Gastroesophageal sphincter (tissue), 4 donors: ENCODE measurements at regions not wholly inside any gene's neighbourhood (a gene's known extent, or its start where the extent isn't known, plus 50 kb on each side); places are given as distances from the start of the nearest gene placed in this dataset.
A peak's percentile ranks its signal among the peaks of the same experiment; 100 is the strongest.

Source experiments
- ATAC-seq: fragments of 150-250 bp; one replicate; pipeline ENCODE4 v1.9.1; 2016; ENCODE audit warnings: mild to moderate bottlenecking, moderate library complexity
- H3K27ac ChIP-seq, 4 donors: fragments of 200-600 bp; sonication (generic) in 3 of 4; 1 replicate in 3 of 4; 2 replicates in 1 of 4; pipeline ENCODE4 v1.5.1; 2016 to 2019
- H3K27me3 ChIP-seq: fragments of 200-600 bp; sonication (generic); one replicate; pipeline ENCODE4 v1.5.1; 2019
- H3K36me3 ChIP-seq, 2 donors: fragments of 200-600 bp; sonication (generic); one replicate each; pipeline ENCODE4 v1.5.1; 2019; ENCODE audit warnings: control low read depth in 1 of 2
- H3K4me1 ChIP-seq, 3 donors: fragments of 200-600 bp; sonication (generic); 1 replicate in 2 of 3; 2 replicates in 1 of 3; pipeline ENCODE4 v1.5.1; 2016 to 2019; ENCODE audit warnings: control low read depth in 2 of 3
- H3K4me3 ChIP-seq, 2 donors: fragments of 200-600 bp; sonication (generic); one replicate each; pipeline ENCODE4 v1.5.1; 2019; ENCODE audit warnings: mild to moderate bottlenecking in 1 of 2, moderate library complexity in 1 of 2
- H3K9me3 ChIP-seq, 3 donors: fragments of 200-600 bp; sonication (generic); one replicate each; pipeline ENCODE4 v1.5.1; 2017 to 2019; ENCODE audit warnings: control low read depth in 2 of 3
- CTCF ChIP-seq, 4 experiments: fragments of 200-600 bp in 2 of 4; fragments of 450-650 bp in 2 of 4; sonication (generic) in 1 of 4; IDR thresholded peaks; one replicate each; pipeline ENCODE4 v1.5.1; 2017 to 2019; ENCODE audit warnings: antibody characterized with exemption in 4 of 4, mild to moderate bottlenecking in 2 of 4, moderate library complexity in 2 of 4
- EP300 ChIP-seq: sonication (generic); formaldehyde crosslinking; IDR thresholded peaks from one replicate; pipeline ENCODE4 v1.6.1; 2017; ENCODE audit warnings: antibody characterized with exemption, mild to moderate bottlenecking
- POLR2A ChIP-seq, 2 donors: fragments of 450-650 bp; IDR thresholded peaks; one replicate each; pipeline ENCODE4 v1.6.1; 2017; ENCODE audit warnings: antibody characterized with exemption in 2 of 2, mild to moderate bottlenecking in 2 of 2, moderate library complexity in 1 of 2
- POLR2AphosphoS5 ChIP-seq: sonication (generic); formaldehyde crosslinking; IDR thresholded peaks from one replicate; pipeline ENCODE4 v1.6.1; 2017; ENCODE audit warnings: antibody characterized with exemption
- WGBS, 2 donors: methylation state at CpG; one replicate each; pipeline ENCODE4 v1.1.5; 2018; ENCODE audit warnings: low coverage in 1 of 2; 5-methylcytosine and 5-hydroxymethylcytosine counted together

GRCh38 chr15:62474021-62474770 lies 309.1 kb upstream of the C2CD4B start:
- no peak overlapping the region for H3K4me3 ChIP-seq
- H3K9me3 ChIP-seq: no peaks in the 10 kb centered on the region
- no peaks in the 10 kb centered on the region for H3K27me3 ChIP-seq
- no peak for ATAC-seq
- peak overlapping the region in 1 of 4 donors; percentile 38 for H3K27ac ChIP-seq
- H3K4me1 ChIP-seq: peaks cover 0 to 66% (median 17%) of the 10 kb centered on the region in 3 donors
- no peaks in the 10 kb centered on the region for H3K36me3 ChIP-seq
- 67 to 69% methylated on average over 3 to 9 of the region's 9 CpGs for WGBS, 2 donors
- TF ChIP-seq CTCF (IDR thresholded peaks at IDR 0.05): no peak
- no peak for TF ChIP-seq EP300
- TF ChIP-seq POLR2AphosphoS5: no peak
- TF ChIP-seq POLR2A (IDR thresholded peaks at IDR 0.05): no peak

DNA sequence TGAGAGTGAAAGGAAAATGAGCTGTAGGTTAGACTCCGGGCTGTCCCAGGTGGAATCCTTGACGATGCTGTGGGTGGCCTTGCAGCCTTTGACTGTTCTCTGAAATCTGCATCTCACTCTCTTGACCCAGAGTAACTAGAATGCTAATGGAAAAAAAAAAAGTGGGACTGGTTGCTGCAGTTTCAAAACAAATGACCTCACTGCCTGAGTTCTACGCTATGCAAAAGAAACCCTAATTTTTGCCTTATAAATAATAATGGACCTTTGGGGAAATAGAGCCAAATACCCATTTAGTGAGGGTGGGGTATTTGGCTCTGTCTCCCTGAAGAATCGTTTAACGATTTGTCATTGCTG lies 309.7 kb upstream of the C2CD4B start:
- peak; percentile 14 for ATAC-seq
- no peaks in the 10 kb centered on the region for H3K36me3 ChIP-seq
- no peaks in the 10 kb centered on the region for H3K9me3 ChIP-seq
- peaks cover 0 to 60% (median 17%) of the 10 kb centered on the region in 3 donors for H3K4me1 ChIP-seq
- no peak overlapping the region for H3K4me3 ChIP-seq
- 13 to 68% methylated on average over 3 to 5 of the region's 5 CpGs for whole genome bisulfite sequencing, 2 donors
- TF ChIP-seq POLR2AphosphoS5 (peak; percentile 67), EP300 (no peak)
- no peaks in the 10 kb centered on the region for H3K27me3 ChIP-seq
- H3K27ac ChIP-seq: peak overlapping the region in 1 of 4 donors; percentile 38

- Histone ChIP-seq H3K27me3 (no peaks in the 10 kb centered on the region), H3K4me1 (peaks cover 0 to 52% (median 17%) of the 10 kb centered on the region in 3 donors), H3K4me3 (no peak overlapping the region), H3K36me3 (no peaks in the 10 kb centered on the region), H3K27ac (peak overlapping the region in 2 of 4 donors; percentile 1 to 21), H3K9me3 (no peaks in the 10 kb centered on the region)
- TF ChIP-seq POLR2AphosphoS5 (peak; percentile 74), EP300 (no peak)
- 30 to 40% methylated on average over 2 of the region's 2 CpGs for WGBS, 2 donors
- no peak for ATAC-seq
Measured at GRCh38 chr15:62475591-62475990, 310.5 kb upstream of the C2CD4B start.

GRCh38 chr15:62476163-62476562 lies 311.1 kb upstream of the C2CD4B start:
- Histone ChIP-seq H3K27me3 (no peaks in the 10 kb centered on the region), H3K4me3 (no peak overlapping the region), H3K36me3 (no peaks in the 10 kb centered on the region), H3K27ac (peak overlapping the region in 2 of 4 donors; percentile 1 to 21), H3K9me3 (no peaks in the 10 kb centered on the region), H3K4me1 (peaks cover 0 to 46% (median 14%) of the 10 kb centered on the region in 3 donors)
- no peak for ATAC-seq
- no peak for TF ChIP-seq POLR2A (IDR thresholded peaks at IDR 0.05)
- no peak for TF ChIP-seq EP300
- WGBS, 2 donors: 100% methylated on average over 1 of the region's 9 CpGs; no CpG with 5 or more reads in 1 of the 2 donors

DNA sequence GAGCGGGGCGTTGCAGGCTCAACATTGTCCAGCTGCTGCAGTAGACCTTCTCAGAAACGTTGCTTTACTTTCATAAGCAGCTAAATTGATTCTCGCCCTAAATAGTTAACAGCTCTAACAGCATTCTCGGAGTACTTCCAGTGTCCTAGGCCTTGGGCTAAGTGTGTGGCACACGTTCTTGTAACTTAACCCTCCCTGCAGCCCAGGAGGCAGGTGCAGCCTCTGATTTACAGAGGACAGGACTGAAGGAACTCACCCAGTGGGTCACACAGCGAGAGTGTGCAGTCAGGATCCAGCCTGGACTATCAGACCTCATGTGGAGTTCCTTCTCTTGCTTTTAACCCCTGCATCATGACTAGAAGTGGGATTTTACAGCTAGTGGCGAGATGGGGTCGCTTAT lies 312.8 kb upstream of the C2CD4B start:
- H3K27me3 ChIP-seq: no peaks in the 10 kb centered on the region
- no peak for ATAC-seq
- no peak overlapping the region for H3K4me3 ChIP-seq
- no peak overlapping the region for H3K27ac ChIP-seq
- H3K36me3 ChIP-seq: no peaks in the 10 kb centered on the region
- no peaks in the 10 kb centered on the region for H3K9me3 ChIP-seq
- peaks cover 0 to 45% (median 9%) of the 10 kb centered on the region in 3 donors for H3K4me1 ChIP-seq
- TF ChIP-seq EP300: no peak
- no peak for TF ChIP-seq POLR2AphosphoS5
- 86 to 89% methylated on average over 3 to 4 of the region's 9 CpGs for WGBS, 2 donors

DNA sequence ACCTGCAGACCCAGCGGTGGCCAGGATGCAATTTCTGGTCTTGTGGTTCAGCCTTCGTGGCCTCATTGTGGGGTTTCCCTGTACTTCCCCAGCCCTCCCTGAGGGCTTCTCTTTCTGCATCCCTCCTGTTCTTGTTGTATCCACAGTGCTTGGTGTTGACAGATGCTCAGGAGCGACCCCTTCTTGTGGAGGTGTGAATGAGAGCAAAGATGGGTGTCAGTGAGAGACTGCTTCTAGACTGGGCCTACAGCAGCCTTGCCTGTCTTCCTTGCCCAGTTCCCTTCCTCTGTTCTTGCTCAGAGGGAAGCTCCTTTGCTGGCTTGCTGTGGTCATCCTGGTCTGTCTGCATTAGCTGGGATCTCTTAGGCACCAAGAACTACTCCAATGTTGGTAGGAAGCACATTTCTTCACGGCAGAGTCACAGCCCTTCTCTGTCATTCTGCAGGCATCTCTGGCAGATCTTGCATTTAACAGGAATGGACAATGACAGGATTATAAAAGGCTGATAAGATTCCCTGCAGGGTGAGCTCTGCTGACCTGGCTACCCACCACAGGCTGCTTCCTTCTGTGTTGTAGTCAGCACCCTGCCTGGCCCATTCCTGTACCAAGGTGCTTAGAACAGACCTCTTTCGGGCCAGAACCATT lies 317.8 kb upstream of the C2CD4B start:
- Histone ChIP-seq H3K27ac (no peak overlapping the region), H3K4me1 (peaks cover 0 to 19% (median 0%) of the 10 kb centered on the region in 3 donors), H3K9me3 (no peaks in the 10 kb centered on the region), H3K27me3 (no peaks in the 10 kb centered on the region), H3K36me3 (no peaks in the 10 kb centered on the region), H3K4me3 (no peak overlapping the region)
- 80 to 86% methylated on average over 4 to 5 of the region's 5 CpGs for WGBS, 2 donors
- ATAC-seq: no peak
- TF ChIP-seq CTCF (IDR thresholded peaks at IDR 0.05) (no peak), EP300 (no peak), POLR2A (IDR thresholded peaks at IDR 0.05) (no peak)

- Histone ChIP-seq H3K27ac (no peak overlapping the region), H3K4me3 (no peak overlapping the region), H3K9me3 (no peaks in the 10 kb centered on the region), H3K4me1 (peaks cover 0 to 19% (median 0%) of the 10 kb centered on the region in 3 donors), H3K36me3 (no peaks in the 10 kb centered on the region), H3K27me3 (no peaks in the 10 kb centered on the region)
- no peak for TF ChIP-seq POLR2AphosphoS5
- TF ChIP-seq EP300: no peak
- no peak for TF ChIP-seq POLR2A (IDR thresholded peaks at IDR 0.05)
- TF ChIP-seq CTCF (IDR thresholded peaks at IDR 0.05): no peak
- 73% methylated on average over 2 of the region's 4 CpGs; no CpG with 5 or more reads in 1 of the 2 donors for WGBS, 2 donors
- ATAC-seq: peak; percentile 55
Measured at GRCh38 chr15:62483814-62484213, 318.7 kb upstream of the C2CD4B start.
